ENCODE measurements at regions not wholly inside any gene's neighbourhood (a gene's known extent, or its start where the extent isn't known, plus 50 kb on each side); places are given as distances from the start of the nearest gene placed in this dataset.

DNA sequence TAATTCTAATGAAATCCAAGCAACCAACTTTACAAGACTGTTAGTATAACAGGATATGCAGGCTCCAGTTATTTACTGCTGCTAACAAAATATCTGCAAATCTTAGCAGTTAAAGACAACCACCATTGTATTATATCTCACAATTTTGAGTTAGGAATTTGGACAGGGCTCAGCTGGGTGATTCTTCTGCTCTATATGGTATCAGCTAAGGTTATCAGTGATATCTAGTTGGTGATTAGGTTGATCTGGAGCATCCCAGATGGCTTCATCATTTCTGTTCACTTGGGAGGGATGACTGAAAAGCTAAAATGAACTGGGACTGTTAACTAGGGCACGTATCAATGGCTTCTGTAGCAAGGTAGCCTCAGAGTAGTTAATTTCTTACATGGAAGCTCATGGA is 105.7 kb downstream of the MBL2 start:
- TF ChIP-seq EZH2 (IDR thresholded peaks at IDR 0.05; ENCODE audit: borderline replicate concordance, low read depth, low read length, severe bottlenecking): no peak
- no peak overlapping the region for H3K27ac ChIP-seq (ENCODE audit: insufficient read depth, low read depth, low read length)
- dilution Hi-C loops (cut with MboI; ENCODE audit: extremely low pct_ligation_motif_present, low sequenced_read_pairs) (no loop called here), intact Hi-C loops (cut with micrococcal nuclease) (loop anchor here (5.0 kb wide), 1 partner anchor 355 kb away; the partner anchor contains the start of gene DKK1)
- H3K4me2 ChIP-seq (ENCODE audit: insufficient read depth, low read length): no peak overlapping the region
- H4K20me1 ChIP-seq (replicated peaks; ENCODE audit: control insufficient read depth, extremely low read depth, insufficient read depth, low read length): no peaks in the 10 kb centered on the region
- POLR2A ChIA-PET: no interaction called here
- H3K4me1 ChIP-seq (ENCODE audit: control insufficient read depth, extremely low read depth, insufficient read depth, low read length): peaks cover 13% of the 10 kb centered on the region
- no peaks in the 10 kb centered on the region for H3K36me3 ChIP-seq (ENCODE audit: control insufficient read depth in 2 of 2, extremely low read depth in 1 of 2, insufficient read depth in 2 of 2, low read length in 2 of 2)
- H3K9ac ChIP-seq (replicated peaks; ENCODE audit: extremely low read depth, insufficient read depth, low read length): no peak overlapping the region
- DNase-seq (ENCODE audit: low read depth, low spot score) (no peak), FAIRE-seq (no peak)
- H2AFZ ChIP-seq (ENCODE audit: low read depth, low read length): no peak overlapping the region
- BruUV-seq (replicated peaks): no TSS peak
- no peaks in the 10 kb centered on the region for H3K27me3 ChIP-seq (ENCODE audit: control insufficient read depth in 2 of 2, insufficient read depth in 2 of 2, low read length in 2 of 2)
- CTCF ChIA-PET: interaction anchor here (2.2 to 2.3 kb wide), 2 partner anchors 10 to 22 kb away, joined by 20 to 24 read pairs; no protein-coding TSS in a partner anchor
- no peaks in the 10 kb centered on the region for H3K9me1 ChIP-seq (replicated peaks; ENCODE audit: control insufficient read depth, extremely low read depth, insufficient read depth, low read length)
- H3K9me3 ChIP-seq (replicated peaks; ENCODE audit: control insufficient read depth, insufficient read depth, low read length): peaks cover 5% of the 10 kb centered on the region
- no peak overlapping the region for H3K4me3 ChIP-seq (replicated peaks in 1 of 3; ENCODE audit: insufficient read depth in 1 of 3, low read depth in 1 of 3, low read length in 3 of 3)
- H3K79me2 ChIP-seq (ENCODE audit: control insufficient read depth, insufficient read depth, low read length): no peaks in the 10 kb centered on the region

- POLR2A ChIA-PET: interaction anchor here (1.1 kb wide), 1 partner anchor 9 kb away, joined by 3 read pairs; no protein-coding TSS in a partner anchor
- H3K36me3 ChIP-seq (ENCODE audit: control insufficient read depth in 2 of 2, extremely low read depth in 1 of 2, insufficient read depth in 2 of 2, low read length in 2 of 2): no peaks in the 10 kb centered on the region
- DNase-seq (ENCODE audit: low read depth, low spot score) (peak; percentile 86), FAIRE-seq (peak; percentile 84)
- intact Hi-C loops (cut with micrococcal nuclease): loop anchor here (2.0 to 5.0 kb wide), 3 partner anchors 15 to 356 kb away; partner anchors contain the start of gene DKK1
- H3K27ac ChIP-seq (ENCODE audit: insufficient read depth, low read depth, low read length): peak overlapping the region; percentile 81
- TF ChIP-seq MYC (IDR thresholded peaks at IDR 0.05; ENCODE audit: low read depth, low read length) (no peak), FOS (IDR thresholded peaks at IDR 0.05; ENCODE audit: borderline replicate concordance, insufficient read depth, low read length) (peak; percentile 31), GATA2 (IDR thresholded peaks at IDR 0.05; ENCODE audit: insufficient read depth, insufficient read length, low read depth, low read length) (peak; percentile 29), POLR2AphosphoS5 (IDR thresholded peaks at IDR 0.05; ENCODE audit: insufficient read depth, low read depth, low read length) (peak; percentile 37), JUN (IDR thresholded peaks at IDR 0.05; ENCODE audit: borderline replicate concordance, insufficient read depth, insufficient read length, low read depth) (peak; percentile 78)
- dilution Hi-C loops (cut with MboI; ENCODE audit: extremely low pct_ligation_motif_present, low sequenced_read_pairs): no loop called here
- H3K4me3 ChIP-seq (replicated peaks in 1 of 3; ENCODE audit: insufficient read depth in 1 of 3, low read depth in 1 of 3, low read length in 3 of 3): no peak overlapping the region
- no peaks in the 10 kb centered on the region for H3K79me2 ChIP-seq (ENCODE audit: control insufficient read depth, insufficient read depth, low read length)
- peaks cover 5% of the 10 kb centered on the region for H3K9me3 ChIP-seq (replicated peaks; ENCODE audit: control insufficient read depth, insufficient read depth, low read length)
- no TSS peak for BruUV-seq (replicated peaks)
- peak overlapping the region; percentile 60 for H3K9ac ChIP-seq (replicated peaks; ENCODE audit: extremely low read depth, insufficient read depth, low read length)
- H3K9me1 ChIP-seq (replicated peaks; ENCODE audit: control insufficient read depth, extremely low read depth, insufficient read depth, low read length): no peaks in the 10 kb centered on the region
- H3K4me2 ChIP-seq (ENCODE audit: insufficient read depth, low read length): peak overlapping the region; percentile 17
- peaks cover 13% of the 10 kb centered on the region for H3K4me1 ChIP-seq (ENCODE audit: control insufficient read depth, extremely low read depth, insufficient read depth, low read length)
- CTCF ChIA-PET: interaction anchor here (0.8 to 2.3 kb wide), 8 partner anchors 9 to 113 kb away, joined by 3 to 24 read pairs (median 4); no protein-coding TSS in a partner anchor
- H4K20me1 ChIP-seq (replicated peaks; ENCODE audit: control insufficient read depth, extremely low read depth, insufficient read depth, low read length): no peaks in the 10 kb centered on the region
- no peak overlapping the region for H2AFZ ChIP-seq (ENCODE audit: low read depth, low read length)
- no peaks in the 10 kb centered on the region for H3K27me3 ChIP-seq (ENCODE audit: control insufficient read depth in 2 of 2, insufficient read depth in 2 of 2, low read length in 2 of 2)
Measured at GRCh38 chr10:52668024-52668423, 104.6 kb downstream of the MBL2 start.
